ENCODE measurements at regions not wholly inside any gene's neighbourhood (a gene's known extent, or its start where the extent isn't known, plus 50 kb on each side); places are given as distances from the start of the nearest gene placed in this dataset.

DNA sequence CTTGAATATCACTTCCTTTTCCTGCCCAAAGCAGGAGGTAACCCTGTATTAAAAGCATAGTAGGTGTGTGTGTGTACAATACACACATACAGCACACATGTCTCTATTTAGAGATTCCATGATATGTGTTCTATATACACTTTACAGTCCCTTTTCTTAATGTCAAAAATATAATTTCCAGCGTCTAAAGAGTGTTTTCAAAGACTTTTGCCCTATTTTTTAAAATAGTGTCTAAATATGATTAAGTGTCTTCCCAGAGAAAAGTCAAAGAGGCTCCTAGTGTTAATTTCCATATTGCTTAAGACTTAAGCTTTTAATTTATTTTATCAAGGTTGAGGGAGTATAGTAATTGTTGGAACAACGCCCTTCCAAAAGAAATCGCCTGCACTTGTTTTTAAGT lies 420.3 kb upstream of the POU3F3 start:
- Histone ChIP-seq H3K4me1 (ENCODE audit: insufficient read depth, low read length) (peaks cover 4% of the 10 kb centered on the region), H3T11ph (ENCODE audit: low read length) (no peak overlapping the region), H4K8ac (replicated peaks; ENCODE audit: insufficient read length, low read depth, low read length) (no peak overlapping the region), H3K27ac (ENCODE audit: insufficient read length, low read depth, low read length) (no peak overlapping the region), H2BK5ac (ENCODE audit: insufficient read length, low read length) (no peak overlapping the region), H3K9ac (ENCODE audit: extremely low read depth, insufficient read length, low read length) (no peak overlapping the region), H3K9me3 (ENCODE audit: control insufficient read depth, low read depth, low read length) (no peaks in the 10 kb centered on the region), H2BK20ac (ENCODE audit: low read depth, low read length, poor library complexity, severe bottlenecking) (no peak overlapping the region), H3K27me3 (ENCODE audit: insufficient read depth, low read length) (no peaks in the 10 kb centered on the region), H2AK5ac (ENCODE audit: insufficient read length, low read length) (no peak overlapping the region), H4K20me1 (ENCODE audit: control insufficient read depth, insufficient read depth, insufficient read length) (no peaks in the 10 kb centered on the region), H2BK12ac (ENCODE audit: insufficient read length, low read depth, low read length) (no peak overlapping the region), H3K79me2 (ENCODE audit: insufficient read depth, low read length) (no peaks in the 10 kb centered on the region), H3K23ac (ENCODE audit: insufficient read length, low read depth, low read length) (no peak overlapping the region), H3K4me2 (ENCODE audit: insufficient read depth, insufficient read length, low read length) (no peak overlapping the region), H2AFZ (ENCODE audit: low read length) (no peak overlapping the region), H3K23me2 (ENCODE audit: insufficient read length, low read depth, low read length, poor library complexity, severe bottlenecking) (no peaks in the 10 kb centered on the region), H3K4ac (ENCODE audit: low read depth, low read length) (no peak overlapping the region), H4K5ac (ENCODE audit: insufficient read length, low read depth, low read length) (no peak overlapping the region), H4K91ac (ENCODE audit: insufficient read length, low read depth, low read length) (no peak overlapping the region), H2BK120ac (ENCODE audit: low read depth, low read length, poor library complexity, severe bottlenecking) (no peak overlapping the region), H3K14ac (ENCODE audit: insufficient read depth, low read length) (no peak overlapping the region), H3K79me1 (ENCODE audit: insufficient read depth, low read depth, low read length, poor library complexity, severe bottlenecking) (no peaks in the 10 kb centered on the region), H3K18ac (ENCODE audit: insufficient read length, low read depth, low read length) (no peak overlapping the region), H3K56ac (ENCODE audit: insufficient read length, low read depth, low read length) (no peak overlapping the region), H2BK15ac (ENCODE audit: low read depth, low read length) (no peak overlapping the region)
- H3K27ac Mint-ChIP-seq: no peak overlapping the region
- no peak for DNase-seq
- H3K27me3 Mint-ChIP-seq (ENCODE audit: low read depth): peaks cover 1% of the 10 kb centered on the region; the same call in 1 of the 2 replicates
- H3K9me3 Mint-ChIP-seq: no peaks in the 10 kb centered on the region; a peak in 1 of 5 replicates
- peaks cover 34 to 35% of the 10 kb centered on the region in 2 experiments for H3K4me1 Mint-ChIP-seq
- H3K36me3 Mint-ChIP-seq (ENCODE audit: insufficient read depth in 1 of 3, low read depth in 3 of 3): peaks cover 0 to 2% (median 0%) of the 10 kb centered on the region in 3 experiments; a peak in 1 of 7 replicates
- TF ChIP-seq, protein P1, sequence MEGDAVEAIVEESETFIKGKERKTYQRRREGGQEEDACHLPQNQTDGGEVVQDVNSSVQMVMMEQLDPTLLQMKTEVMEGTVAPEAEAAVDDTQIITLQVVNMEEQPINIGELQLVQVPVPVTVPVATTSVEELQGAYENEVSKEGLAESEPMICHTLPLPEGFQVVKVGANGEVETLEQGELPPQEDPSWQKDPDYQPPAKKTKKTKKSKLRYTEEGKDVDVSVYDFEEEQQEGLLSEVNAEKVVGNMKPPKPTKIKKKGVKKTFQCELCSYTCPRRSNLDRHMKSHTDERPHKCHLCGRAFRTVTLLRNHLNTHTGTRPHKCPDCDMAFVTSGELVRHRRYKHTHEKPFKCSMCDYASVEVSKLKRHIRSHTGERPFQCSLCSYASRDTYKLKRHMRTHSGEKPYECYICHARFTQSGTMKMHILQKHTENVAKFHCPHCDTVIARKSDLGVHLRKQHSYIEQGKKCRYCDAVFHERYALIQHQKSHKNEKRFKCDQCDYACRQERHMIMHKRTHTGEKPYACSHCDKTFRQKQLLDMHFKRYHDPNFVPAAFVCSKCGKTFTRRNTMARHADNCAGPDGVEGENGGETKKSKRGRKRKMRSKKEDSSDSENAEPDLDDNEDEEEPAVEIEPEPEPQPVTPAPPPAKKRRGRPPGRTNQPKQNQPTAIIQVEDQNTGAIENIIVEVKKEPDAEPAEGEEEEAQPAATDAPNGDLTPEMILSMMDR (conservative IDR thresholded peaks at IDR 0.05): no peak
- WGBS (ENCODE audit: extremely low coverage, insufficient read length, low lambda C conversion rate): no CpG with 5 or more reads among the region's 3 CpGs
- H3K4me3 Mint-ChIP-seq: no peak overlapping the region

All from H9 (cell line).